A172 (cell line): ENCODE measurements at regions not wholly inside any gene's neighbourhood (a gene's known extent, or its start where the extent isn't known, plus 50 kb on each side); places are given as distances from the start of the nearest gene placed in this dataset.

Source experiments
- DNase-seq: peaks from one replicate; pipeline ENCODE4 v3.0.0-alpha.2; 2015; ENCODE audit warnings: low spot score

GRCh38 chr4:163582703-163583102, 88.2 kb downstream of the TMA16 start:
- DNase-seq = no peak

GRCh38 chr4:163587867-163588266, 93.4 kb downstream of the TMA16 start:
- peak; percentile 6 for DNase-seq

DNA sequence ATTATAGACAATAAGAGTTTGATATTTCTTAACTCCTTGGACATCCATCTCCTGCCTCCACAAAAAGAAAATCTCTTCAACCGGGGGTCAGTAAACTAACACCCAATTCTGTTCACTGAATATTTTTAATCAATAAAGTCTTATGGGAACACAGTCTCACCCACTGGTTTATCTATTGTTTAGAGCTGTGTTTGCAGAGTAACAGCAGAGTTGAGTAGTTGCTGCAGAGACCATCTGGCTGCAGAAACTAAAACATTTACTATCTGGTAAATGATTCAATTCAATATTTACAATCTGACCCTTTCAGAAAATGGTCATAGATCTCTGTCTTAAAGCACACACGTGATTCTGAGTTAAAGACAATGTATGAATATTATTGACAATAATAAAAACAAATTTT, 94.0 kb downstream of the TMA16 start:
- DNase-seq = no peak

- DNase-seq = no peak
Observed at GRCh38 chr4:163590103-163590502, 95.6 kb downstream of the TMA16 start.

DNA sequence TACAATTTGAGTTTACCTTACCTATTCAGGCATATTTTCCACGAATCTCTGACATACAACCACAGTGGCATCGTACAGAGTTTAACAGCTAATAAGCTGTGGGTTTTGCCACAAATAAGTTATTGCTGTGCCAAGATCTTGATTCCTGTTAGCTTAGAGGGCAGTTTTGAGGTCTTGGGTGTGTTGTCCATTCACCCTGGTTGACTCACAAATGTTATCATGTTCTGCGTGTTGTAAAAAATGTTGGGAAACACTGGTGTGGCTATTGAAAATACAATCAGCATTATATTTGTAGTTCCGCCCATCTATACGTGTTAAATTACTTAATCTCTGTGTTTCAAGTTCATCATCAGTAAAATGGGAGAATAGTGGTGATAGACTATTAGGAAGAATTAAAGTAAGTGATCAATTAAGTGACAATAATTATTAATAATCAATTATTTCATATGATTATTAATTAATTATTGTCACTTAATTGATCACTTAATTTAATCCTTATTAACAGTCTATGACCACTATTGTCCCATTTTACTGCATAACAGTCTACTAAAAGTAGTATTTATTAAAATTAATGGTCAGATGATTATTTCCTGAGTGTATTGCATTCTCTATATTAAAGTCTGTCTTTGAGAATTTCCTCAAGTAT, 96.3 kb downstream of the TMA16 start:
- no peak for DNase-seq

DNA sequence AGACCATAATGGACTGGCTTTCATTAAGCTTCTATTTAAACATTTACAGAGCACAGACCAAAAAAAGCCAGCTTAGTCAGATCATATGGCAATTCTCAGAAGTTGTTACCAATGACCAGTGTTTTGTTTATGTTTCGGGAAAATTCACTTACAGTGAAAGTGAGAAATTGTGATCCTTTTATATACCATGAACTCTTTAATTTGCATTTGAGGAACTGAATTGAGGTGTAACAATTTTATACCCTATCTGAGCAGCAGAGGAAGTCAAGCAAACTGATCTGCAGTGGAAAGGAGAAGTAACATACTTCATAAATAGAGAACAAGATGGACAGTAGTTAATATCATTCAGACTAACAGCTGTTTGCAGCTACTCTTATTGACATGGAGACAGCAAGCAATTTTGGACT, 97.1 kb downstream of the TMA16 start:
- no peak for DNase-seq

GRCh38 chr4:163592212-163592611, 97.7 kb downstream of the TMA16 start:
- no peak for DNase-seq

DNA sequence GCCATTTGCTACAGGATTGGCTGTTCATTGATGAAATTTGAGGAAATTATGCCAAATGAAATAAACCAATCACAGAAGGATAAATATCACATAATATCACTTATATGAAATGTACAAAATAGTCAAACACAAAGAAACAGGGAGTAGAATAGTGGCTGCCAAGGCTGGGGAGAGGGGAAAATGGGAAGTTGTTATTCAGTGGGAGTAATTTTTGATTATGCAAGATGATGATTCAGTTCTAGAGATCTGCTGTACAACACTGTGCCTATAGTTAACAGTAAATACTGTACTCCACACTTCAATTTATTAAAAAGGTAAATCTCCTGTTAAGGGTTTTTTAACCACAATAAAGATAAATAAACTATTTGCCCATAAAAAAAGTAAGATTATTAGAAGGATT, 101.1 kb downstream of the TMA16 start:
- DNase-seq = no peak

- no peak for DNase-seq
Observed at GRCh38 chr4:163598028-163598427, 103.5 kb downstream of the TMA16 start.

GRCh38 chr4:163598489-163598888, 104.0 kb downstream of the TMA16 start:
- DNase-seq = no peak

DNA sequence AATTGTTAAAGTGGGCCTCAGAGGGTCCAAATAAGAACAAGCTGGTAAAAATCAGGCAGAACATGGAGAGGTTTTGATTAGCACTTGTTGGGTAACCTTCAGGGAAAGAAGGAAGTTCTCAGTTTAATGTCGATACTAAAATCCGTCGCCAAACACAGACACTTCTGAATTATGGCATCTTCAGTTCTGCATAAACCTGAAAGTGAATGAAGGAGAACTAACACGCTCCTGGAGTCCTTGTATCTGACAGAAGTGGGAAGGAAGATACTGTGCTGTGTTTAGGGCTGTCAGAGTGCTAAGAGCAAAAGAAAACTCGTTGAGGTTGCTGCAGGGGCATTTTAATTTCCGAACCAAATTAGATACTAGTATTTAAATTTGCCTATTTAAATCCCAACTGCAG, 106.2 kb downstream of the TMA16 start:
- no peak for DNase-seq

DNA sequence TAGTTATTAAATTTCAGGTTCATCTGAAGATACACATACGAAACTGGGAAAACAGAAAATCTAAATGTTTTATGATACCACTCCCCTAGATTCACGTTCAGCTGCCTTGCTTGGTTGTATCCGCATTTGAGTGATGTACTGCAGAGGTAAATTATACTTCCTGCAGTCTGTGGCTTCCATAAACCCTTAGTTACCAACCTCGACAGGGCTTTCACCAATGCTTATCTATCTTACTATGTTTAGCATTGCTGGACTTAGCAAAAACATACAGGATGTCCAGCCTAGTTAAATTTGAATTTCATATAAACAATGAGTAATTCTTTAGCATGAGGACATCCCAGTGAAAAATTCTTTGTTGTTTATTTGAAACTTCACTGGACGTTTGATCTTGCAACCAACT, 108.8 kb downstream of the TMA16 start:
- DNase-seq = no peak

- peak; percentile 4 for DNase-seq
Observed at GRCh38 chr4:163606896-163607691, 112.6 kb downstream of the TMA16 start.

DNA sequence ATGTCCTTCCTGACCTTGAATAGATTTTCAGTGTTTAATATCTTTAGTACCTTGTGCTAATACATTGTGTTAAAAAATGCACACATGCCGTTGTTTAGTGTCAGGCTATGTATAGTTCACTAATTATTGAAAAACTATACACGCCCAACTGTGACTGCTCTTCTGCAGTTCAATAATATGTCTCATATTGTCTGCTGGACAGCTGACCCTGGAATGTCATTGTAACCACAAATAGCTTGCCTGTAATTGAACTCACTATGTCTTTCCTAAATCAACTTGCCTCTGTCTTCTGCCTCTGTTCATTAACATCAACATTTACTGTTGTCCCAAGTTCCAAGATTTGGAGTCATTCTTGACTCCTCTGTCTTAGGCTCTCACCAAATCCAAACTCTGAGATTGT, 114.5 kb downstream of the TMA16 start:
- no peak for DNase-seq

GRCh38 chr4:163610648-163611047, 116.2 kb downstream of the TMA16 start:
- no peak for DNase-seq

DNA sequence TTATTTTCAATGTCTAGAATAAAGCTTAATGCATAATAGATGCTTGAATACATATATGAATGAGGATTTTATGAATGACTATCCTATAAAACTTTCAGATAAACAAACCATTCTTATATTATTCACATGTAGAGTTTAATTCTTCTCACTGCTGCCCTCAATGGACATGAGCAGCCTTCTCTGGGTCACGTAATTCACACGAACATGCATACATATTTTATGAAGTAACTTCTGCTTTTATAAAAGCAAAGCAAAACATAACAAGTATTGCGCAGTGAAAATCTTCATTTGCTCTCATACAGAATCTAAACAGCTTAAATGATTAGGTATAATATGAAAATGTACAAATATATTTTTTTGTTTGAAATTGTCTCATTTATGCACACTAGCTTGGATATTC, 116.7 kb downstream of the TMA16 start:
- no peak for DNase-seq

- no peak for DNase-seq
Observed at GRCh38 chr4:163611784-163612445, 117.4 kb downstream of the TMA16 start.

DNA sequence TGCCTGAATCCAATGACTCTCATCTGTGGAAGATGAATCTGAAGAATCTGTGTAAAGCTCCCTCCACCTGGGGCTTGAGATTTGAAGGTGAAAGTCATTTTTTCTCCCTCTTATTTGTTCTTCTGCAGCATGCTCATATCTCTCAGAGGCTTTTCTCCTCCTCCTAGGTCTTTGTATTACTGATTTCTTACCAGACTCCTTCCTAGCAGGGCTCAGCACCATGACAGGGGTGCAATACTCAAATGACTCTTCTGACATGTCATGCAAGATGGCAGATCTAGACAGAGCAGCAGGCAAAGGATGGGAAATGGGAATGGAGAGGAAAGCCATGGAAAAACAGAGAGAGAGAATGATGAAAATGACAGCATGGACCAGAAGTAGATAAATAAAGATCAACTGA, 118.3 kb downstream of the TMA16 start:
- DNase-seq = no peak

DNA sequence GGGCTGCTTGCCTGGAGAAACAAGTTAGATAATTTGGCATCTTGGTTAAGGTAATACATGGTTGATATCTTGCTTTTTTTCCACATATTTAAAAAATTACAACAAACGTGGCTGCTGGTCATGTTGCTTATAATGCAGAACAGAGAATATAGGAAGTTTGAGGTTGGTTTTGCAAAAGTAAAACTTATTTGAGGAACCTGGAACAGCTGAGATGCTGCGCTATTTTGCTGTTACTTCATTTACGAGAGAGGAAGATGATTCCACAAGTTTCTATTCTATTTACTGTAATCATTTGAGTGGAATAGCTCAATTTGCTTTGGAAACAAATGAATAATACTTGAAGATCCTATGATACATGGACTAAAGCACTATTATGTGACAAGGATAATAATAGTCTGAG, 118.9 kb downstream of the TMA16 start:
- DNase-seq = no peak

GRCh38 chr4:163614866-163615265, 120.4 kb downstream of the TMA16 start:
- DNase-seq = no peak

- no peak for DNase-seq
Observed at GRCh38 chr4:163618845-163619244, 124.4 kb downstream of the TMA16 start.

- DNase-seq = no peak
Observed at GRCh38 chr4:163620738-163621137, 126.2 kb downstream of the TMA16 start.

- DNase-seq = no peak
Observed at GRCh38 chr4:163621821-163622220, 127.3 kb downstream of the TMA16 start.
